ENCODE measurements at regions not wholly inside any gene's neighbourhood (a gene's known extent, or its start where the extent isn't known, plus 50 kb on each side); places are given as distances from the start of the nearest gene placed in this dataset.

DNA sequence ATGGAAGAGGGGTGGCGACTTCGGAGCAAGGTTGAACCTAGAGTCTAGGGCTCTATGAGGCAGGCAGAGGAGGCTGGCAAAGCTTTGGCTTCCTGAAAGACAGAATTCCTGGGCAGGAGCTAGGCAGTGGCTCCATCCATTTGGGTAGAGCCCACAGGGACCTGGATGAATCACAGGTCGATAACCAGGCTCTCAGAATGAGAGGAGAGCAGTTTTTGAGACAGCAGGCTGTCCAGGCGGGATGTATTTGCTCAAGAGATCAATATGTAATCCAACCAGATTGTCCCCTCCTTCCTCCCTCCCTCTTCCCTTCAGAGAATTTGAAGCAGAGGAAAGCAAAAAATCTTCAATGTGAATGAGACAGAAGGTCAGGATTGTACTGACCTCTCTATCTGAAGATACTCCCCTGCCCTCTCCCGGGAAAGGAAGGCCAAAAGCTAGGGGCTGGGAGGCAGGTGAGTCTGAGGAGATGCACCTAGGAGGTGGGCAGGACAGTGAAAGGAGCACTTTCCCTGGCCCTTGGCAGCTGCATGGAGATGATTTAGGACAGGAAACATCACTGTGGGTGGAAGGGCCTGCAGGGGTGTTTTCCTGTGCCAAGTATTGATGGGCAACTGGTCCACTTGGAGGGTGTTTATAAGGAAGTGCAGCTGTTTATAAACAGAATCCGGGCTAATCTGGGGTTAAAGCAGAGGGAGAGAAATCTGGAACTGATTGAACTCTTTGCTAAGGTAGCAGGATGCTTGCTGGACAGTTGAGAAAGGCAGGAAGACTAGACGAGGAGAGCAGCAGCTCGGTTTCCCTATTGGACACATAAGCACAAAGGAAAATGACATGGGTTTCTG, 212.4 kb upstream of the LRFN2 start:
- intact Hi-C loops (cut with micrococcal nuclease), result no loop called here

DNA sequence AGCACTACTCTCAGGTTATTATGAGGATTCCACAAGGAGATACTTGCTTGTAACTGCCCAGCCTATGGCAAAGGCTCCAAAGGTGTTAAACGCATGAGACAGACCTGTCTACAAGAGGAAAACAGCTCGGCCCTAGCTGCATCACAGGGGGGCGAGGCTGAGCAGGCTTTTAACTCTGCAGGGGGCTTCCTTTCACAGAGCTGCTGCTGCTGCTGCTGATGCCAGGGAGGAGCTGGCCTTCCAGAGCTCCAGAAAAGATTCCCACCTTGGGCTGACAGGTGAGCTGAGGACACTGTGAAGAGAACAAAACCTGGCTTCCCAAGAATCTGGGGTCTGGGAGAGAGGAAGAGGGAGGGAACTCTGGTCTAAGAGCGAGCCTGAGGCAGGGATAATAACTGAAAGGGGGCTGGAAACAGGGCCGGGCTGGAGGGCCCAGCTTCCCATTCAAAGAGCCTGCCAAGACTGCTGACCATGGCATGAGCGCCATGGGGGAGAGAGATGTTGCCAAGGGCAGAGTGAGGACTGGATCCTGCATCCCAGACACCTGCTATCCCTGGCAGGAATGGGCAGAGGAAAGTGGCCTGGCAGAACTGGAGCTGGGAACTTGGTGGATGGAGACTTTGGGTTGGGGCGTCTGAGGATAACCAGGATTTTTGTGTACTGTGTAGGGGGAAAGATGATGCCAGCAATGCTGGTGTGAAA, 211.1 kb upstream of the LRFN2 start:
- intact Hi-C loops (cut with micrococcal nuclease), result no loop called here

DNA sequence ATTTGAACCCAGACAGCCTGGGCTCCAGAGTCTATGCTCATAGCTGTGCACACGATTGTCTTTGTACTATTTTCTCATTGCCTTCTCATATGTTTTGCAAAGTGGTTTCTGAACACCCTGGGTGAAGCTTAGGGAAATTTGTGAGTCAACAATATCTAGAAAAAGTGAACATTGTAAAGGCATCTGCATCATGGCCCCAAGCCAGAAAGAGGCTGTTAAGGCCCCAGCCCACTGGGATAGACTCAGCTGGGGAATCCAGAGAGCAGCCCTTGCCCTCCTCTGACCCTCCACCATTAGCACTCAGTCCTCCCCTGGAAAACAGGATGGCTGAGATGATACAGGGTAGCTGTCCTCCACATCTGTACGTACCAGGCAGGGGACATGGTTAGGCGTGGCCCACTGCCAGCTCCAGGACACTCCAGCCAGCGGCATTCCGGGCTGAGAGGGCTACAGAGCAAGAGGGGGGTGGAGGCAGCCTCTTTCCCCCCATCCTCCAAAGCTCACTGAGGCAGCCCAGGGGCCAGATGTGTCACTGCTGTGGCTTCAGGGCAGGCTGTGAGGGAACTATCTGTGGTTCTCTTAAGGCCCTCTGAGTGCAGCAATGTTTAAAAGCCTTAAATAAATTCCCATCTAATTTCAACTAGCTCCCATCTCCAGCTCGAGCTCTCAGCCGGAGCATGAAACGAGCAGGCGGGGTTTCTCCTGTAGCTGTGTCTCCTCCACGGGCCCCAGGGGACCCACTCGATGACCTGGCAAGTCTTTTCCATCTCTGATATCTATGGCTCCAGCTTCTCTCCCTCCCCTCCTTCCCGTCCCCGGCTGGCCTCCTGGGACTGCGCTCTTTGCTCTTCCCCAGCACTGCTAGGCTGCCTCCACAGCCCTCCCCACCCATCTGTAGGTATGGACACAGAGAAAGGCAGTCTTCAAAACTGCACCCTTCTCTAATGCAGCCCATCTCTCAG, 209.4 kb upstream of the LRFN2 start:
- intact Hi-C loops (cut with micrococcal nuclease), result no loop called here

- intact Hi-C loops (cut with micrococcal nuclease), result no loop called here
Observed at GRCh38 chr6:40794586-40794985, 207.4 kb upstream of the LRFN2 start.

DNA sequence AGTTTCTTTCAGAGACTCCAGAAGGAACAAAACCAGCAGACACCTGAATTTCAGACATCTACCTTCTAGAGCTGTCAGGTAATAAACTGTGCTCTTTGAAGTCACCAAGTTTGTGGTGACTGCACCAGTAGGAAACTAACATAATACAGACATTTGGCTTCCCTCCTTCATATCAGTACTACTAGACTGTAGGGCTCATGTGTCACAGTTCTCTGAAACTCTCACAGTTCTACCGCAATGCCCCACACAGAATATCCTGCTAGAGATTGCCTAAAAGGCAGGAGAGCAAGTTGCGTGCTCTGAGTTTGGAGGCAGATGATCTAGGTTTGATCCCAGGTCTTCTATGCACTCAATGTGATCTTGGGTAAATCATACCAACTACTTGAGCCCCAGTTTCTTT, 205.0 kb upstream of the LRFN2 start:
- intact Hi-C loops (cut with micrococcal nuclease), result no loop called here

DNA sequence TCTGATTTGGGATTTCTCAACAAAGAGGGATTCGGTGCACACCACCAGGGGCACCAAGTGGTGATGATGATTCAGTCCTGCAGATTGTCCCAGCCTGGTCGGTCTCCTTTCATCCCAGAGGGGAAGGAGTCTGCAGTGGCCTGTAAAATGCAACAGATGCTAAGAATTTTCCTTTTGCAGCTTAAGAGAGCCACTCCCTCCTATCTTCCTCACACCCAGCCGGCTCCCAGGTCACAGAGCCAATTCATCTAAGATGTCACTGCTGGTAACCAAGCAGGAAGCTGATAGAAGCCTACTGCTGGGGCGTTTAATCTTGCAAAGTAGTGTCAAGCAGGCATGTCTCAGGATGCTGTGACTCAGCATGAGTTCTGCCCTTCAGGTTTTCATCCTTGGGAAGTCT, 203.8 kb upstream of the LRFN2 start:
- intact Hi-C loops (cut with micrococcal nuclease), result no loop called here

- intact Hi-C loops (cut with micrococcal nuclease), result no loop called here
Observed at GRCh38 chr6:40788661-40789655, 201.8 kb upstream of the LRFN2 start.

GRCh38 chr6:40782355-40782754, 195.2 kb upstream of the LRFN2 start:
- intact Hi-C loops (cut with micrococcal nuclease), result no loop called here

GRCh38 chr6:40780637-40781036, 193.5 kb upstream of the LRFN2 start:
- intact Hi-C loops (cut with micrococcal nuclease), result no loop called here

DNA sequence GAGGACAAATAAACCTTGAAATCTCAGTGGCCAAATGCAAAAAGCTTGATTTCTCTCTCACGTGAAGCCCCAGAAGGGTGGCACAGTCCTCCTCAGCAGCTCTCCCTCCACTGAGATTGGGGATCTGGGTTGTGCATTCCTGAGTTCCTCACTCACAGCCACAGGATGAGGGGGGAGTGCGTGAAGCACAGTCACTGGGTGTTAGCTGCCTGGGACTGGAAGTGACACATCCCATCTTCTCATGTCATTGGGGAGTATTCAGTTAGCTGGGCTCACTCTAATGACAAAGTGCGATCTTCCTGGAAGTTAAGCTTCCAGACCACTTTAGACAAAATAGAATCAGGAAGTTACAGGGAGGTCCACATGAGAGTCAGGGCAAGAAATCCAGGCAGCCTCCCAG, 192.2 kb upstream of the LRFN2 start:
- intact Hi-C loops (cut with micrococcal nuclease), result no loop called here

DNA sequence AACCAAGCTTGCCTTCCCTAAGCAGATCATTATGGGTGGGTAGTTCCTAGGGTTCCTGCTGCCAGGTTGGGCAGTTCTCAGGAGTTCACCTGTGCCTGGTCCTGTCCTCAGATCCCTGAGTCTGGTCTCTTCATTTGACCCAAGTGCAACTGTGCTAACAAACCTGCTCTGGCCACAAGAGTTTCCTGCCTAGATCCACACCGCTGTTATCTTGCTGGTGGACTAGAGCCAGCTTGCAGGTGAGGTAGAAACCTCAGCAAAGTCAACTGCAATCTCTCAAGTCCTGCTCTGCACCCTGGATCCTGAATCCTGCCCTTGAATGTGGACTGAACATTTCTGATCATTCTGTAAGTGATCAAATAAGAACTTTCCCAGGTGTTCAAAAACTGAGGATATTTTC, 191.8 kb upstream of the LRFN2 start:
- intact Hi-C loops (cut with micrococcal nuclease), result no loop called here

DNA sequence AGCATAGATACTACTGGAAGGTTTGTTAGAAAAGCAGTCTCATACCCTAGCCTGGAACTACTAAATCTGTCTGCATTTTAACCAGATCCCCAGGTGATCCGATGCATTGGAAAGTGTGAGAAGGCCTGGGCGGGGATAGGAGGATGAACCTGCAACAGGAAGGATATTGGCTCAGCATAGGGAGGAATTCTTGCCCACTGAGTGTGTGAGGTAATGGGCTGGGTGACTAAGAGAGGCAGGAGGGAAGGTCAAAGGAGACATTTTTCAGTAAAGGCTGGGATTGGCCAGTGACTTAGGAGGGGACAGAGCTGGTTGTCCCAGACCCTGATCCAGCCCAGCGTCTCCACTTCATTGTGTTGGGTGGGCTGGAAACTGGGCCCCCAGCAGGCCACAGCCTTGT, 191.0 kb upstream of the LRFN2 start:
- intact Hi-C loops (cut with micrococcal nuclease), result no loop called here

DNA sequence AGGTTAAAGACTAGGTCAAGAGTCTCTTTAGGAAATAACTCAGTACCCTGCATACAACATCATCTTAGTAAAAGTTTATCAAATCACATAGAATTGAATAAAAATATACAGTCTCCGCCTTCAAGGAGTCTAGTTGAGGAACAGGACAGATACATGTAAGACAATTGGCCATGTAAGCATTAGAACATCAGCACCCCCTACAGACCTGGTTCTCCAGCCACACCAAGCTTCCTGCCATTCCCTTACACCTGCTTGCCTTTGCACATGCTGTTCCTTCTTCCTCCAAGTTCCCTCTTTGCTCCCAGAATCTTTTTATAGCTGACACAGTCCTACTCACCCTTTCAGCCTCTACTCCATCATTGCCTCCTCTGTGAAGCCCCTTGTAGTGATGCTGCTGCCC, 187.8 kb upstream of the LRFN2 start:
- intact Hi-C loops (cut with micrococcal nuclease), result no loop called here

GRCh38 chr6:40770794-40771193, 183.6 kb upstream of the LRFN2 start:
- intact Hi-C loops (cut with micrococcal nuclease), result no loop called here

GRCh38 chr6:40764726-40765125, 177.6 kb upstream of the LRFN2 start:
- intact Hi-C loops (cut with micrococcal nuclease), result no loop called here

DNA sequence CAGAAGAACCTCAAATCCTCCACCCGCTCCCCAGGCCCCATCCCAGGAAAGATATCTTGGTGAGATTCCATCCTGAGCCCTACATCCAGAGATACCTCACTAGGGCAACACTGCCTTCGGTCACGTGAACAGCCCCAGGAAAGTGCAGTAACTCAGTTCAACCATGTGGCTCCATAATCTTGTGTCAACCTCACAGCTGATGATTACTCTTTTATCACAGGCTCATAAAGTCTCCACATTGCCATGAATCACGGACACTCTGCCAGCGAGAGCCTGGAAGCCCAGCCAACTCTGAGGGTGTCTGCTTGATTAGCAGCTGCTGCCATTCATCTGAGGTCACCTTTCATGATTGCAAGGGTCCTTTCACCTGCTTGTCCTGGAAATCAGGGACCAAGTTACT, 175.8 kb upstream of the LRFN2 start:
- intact Hi-C loops (cut with micrococcal nuclease), result no loop called here

DNA sequence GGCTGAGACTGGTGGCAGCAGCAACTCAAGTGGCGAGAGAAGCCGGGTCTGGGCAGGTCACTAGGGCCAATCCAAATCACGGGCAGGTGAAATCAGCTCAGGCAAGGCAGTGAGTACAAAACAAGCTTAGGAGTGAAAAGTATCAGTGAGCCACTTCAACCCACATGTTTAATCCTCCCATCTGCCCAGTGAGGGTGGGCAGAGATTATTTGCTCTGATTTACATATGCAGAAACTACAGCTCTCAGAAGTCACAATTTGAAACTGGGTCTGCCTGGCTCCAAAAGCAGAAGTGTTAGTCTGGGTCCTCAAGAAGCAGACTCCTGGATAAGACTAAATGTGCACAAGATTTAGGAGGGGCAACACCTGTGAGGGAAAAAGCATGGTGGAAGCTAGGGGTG, 173.7 kb upstream of the LRFN2 start:
- intact Hi-C loops (cut with micrococcal nuclease), result no loop called here

GRCh38 chr6:40759838-40760237, 172.7 kb upstream of the LRFN2 start:
- intact Hi-C loops (cut with micrococcal nuclease), result no loop called here

GRCh38 chr6:40759264-40759663, 172.1 kb upstream of the LRFN2 start:
- intact Hi-C loops (cut with micrococcal nuclease), result no loop called here

DNA sequence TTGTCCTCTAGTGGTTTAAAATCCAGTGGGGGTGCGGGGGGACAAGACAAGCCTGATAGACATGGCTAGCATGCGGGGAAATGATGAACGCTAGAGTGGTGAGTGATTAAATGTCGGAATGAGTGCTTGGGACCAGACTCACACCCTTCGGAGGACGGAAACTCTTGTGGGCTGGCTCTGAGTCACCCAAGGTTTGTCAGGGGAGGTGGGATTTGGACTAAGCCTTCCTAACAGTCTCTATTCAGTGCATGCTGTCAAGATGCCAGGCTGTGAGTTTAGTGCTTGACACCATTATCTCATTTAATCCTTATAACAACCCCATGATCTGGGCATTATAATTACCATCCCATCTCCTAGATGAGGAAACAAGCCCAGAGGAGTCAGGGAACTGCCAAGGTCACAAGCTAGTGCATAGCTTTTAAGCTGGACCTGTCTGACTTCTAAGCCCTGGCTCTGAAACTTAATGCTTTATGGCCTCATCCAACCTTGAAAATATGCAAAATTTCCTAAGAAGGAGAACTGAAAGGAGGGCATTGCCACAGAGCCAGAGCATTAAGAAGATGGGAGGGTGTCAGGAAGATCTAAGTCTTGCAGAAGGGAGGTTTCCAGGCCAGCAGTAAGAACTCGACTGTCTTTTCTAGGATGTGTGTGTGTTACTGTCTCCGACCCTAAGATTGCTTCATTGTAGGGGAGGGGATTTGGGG, 168.7 kb upstream of the LRFN2 start:
- intact Hi-C loops (cut with micrococcal nuclease), result no loop called here
